AG10803 (cell line): ENCODE measurements at regions not wholly inside any gene's neighbourhood (a gene's known extent, or its start where the extent isn't known, plus 50 kb on each side); places are given as distances from the start of the nearest gene placed in this dataset.
"Not testable (repeated sequence)": the region's sequence is repeated elsewhere in the genome, so short reads cannot be mapped to it uniquely, and the experiment has no call there.

Experiments
- DNase-seq: peaks from one replicate; pipeline ENCODE4 v3.0.0; 2010; ENCODE audit warnings: low read depth
- H3K4me3 ChIP-seq: 2 replicates; pipeline ENCODE4 v1.5.1; 2011; ENCODE audit warnings: mild to moderate bottlenecking, low read length, control low read depth
- CTCF ChIP-seq: conservative IDR thresholded peaks from 2 replicates; pipeline ENCODE4 v1.5.1; 2011; ENCODE audit warnings: mild to moderate bottlenecking, low read length, control low read depth, inconsistent platforms

DNA sequence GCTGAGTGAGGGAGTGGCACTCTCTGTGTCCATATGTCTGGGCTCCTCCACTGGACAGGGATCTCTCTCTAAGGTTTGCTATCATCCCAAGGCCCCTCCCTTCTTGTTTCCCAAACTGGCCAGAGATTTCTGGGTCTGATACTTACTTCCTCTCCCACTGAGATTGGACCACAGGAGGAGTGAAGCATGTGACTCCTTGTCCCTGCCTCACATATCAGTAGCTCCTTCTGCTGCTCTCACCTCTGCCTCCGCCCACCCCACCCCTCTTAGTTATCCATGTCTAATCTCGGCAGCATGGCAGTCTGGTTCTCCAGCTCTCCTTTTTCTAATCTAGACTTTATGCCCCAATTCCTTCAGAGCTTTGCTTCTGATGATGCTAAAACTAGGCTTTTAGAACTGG, 223.1 kb downstream of the RPLP1 start:
- TF ChIP-seq CTCF = no peak
- no peak overlapping the region for H3K4me3 ChIP-seq
- no peak for DNase-seq

GRCh38 chr15:69677403-69677802, 224.8 kb downstream of the RPLP1 start:
- no peak for TF ChIP-seq CTCF
- H3K4me3 ChIP-seq = no peak overlapping the region
- no peak for DNase-seq

DNA sequence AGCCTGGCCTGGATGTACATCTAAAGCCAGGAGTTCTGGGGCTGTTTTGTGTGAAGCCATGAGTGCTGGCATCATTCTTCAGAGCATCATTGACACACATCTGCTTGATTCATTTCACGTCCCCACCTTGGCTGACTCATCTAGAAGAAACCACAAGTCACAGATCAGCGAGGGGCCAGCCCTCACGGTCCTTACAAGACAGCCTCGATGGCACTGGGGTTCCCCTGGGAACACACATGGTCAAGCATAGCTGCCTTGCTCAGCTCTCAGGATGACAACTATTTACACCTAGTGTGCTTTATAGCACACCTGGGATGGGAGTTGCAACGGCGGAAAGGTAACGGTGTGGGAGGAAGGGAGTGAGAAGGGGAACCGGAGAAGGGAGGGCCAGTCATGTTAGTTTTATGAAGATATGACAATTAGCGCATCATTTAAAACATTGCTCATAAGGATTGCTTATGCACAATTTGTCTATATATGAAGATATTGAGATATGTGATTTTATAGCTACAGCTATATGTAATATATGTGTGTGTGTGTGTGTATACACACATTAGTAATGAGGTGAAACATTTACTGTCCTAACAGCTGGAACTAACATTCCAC, 227.1 kb downstream of the RPLP1 start:
- no peak for DNase-seq
- TF ChIP-seq CTCF = no peak
- H3K4me3 ChIP-seq = no peak overlapping the region

DNA sequence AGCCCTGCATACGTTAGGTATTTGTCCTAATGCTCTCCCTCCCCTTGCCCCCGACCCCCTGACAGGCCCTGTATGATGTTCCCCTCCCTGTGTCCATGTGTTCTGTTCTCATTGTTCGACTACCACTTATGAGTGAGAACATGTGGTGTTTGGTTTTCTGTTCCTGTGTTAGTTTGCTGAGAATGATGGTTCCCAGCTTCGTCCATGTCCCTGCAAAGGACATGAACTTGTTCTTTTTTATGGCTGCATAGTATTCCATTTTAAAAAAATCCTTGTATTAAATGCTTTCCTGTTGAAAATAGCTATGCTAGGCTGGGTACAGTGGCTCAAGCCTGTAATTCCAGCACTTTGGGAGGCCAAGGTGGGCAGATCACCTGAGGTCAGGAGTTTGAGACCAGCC, 232.2 kb downstream of the RPLP1 start:
- not testable (repeated sequence) for DNase-seq, H3K4me3 ChIP-seq

DNA sequence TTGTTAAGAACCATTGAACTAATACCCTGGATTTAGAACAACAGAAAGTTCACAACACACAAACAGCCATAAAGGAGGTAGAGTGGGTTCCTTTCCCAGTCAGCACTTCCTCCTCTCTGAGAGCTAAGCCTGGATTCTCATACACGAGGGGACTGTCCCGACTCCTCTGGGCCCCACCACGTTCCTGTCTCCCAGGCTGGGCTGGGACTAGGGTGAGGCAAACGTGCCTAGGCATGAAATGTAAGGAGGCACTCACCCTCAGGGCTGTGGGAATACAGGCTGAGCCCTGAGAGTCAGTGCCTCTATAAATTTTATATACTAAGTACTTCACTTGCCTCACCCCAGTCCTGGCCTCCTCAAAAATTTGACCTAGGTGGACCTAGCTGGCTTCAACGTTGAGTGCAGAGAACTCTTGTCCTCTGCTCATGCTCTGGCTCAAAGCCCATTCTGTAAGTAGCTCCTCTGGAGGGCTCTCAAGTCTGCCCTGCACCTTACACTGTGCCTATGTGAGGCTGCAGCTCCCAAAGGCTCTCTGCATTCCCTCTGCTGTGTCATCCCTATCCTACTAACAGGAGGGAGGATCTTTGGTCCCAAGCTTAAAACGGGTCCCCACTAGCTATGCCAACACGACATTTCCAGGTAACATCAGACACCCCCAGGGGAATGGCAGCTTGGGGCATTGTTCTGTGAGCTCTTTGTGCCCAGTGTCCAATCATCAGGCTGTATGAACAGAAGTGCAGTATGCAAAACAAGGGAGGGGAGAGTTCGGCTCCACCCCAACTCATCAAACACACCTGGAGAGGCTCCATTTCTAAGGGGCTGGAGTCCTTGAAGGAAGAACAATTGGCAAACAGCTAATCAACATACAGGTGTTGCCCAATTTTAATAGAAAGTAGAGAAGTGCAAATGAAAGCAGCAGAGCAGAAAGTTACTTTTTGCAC, 233.2 kb downstream of the RPLP1 start:
- DNase-seq = no peak
- TF ChIP-seq CTCF = no peak
- no peak overlapping the region for H3K4me3 ChIP-seq

GRCh38 chr15:69686626-69687025, 234.0 kb downstream of the RPLP1 start:
- no peak for DNase-seq
- H3K4me3 ChIP-seq = no peak overlapping the region
- no peak for TF ChIP-seq CTCF

- no peak for DNase-seq
- TF ChIP-seq CTCF = no peak
- H3K4me3 ChIP-seq = no peak overlapping the region
Observed at GRCh38 chr15:69689133-69689532, 236.5 kb downstream of the RPLP1 start.
